IMR-90 (cell line): ENCODE measurements at regions not wholly inside any gene's neighbourhood (a gene's known extent, or its start where the extent isn't known, plus 50 kb on each side); places are given as distances from the start of the nearest gene placed in this dataset.

ENCODE experiments used
- ATAC-seq: fragments of 200-7000 bp; cut with Tn5 transposase; 2 replicates; pipeline ENCODE4 v1.9.1; 2020; ENCODE audit warnings: low read depth, mild to moderate bottlenecking, moderate library complexity
- BruUV-seq: library from RNA; stranded (reverse); fragments of 400-500 nt; replicated peaks from 2 replicates; lab custom pipeline; 2021; lab: Mats Ljungman, UMichigan
- CTCF ChIA-PET: fragments of 300-600 bp; formaldehyde crosslinking; extraction: SDS; loops from one replicate; lab custom pipeline; 2021; ENCODE audit warnings: antibody characterized with exemption; lab: Yijun Ruan, JAX
- POLR2A ChIA-PET: fragments of 300-600 bp; sonication (Branson Sonifier 250); formaldehyde crosslinking; loops from one replicate; lab custom pipeline; 2022; ENCODE audit warnings: antibody characterized with exemption; ENCODE audit not compliant: unreplicated experiment; lab: Charles Lee
- DNase-seq: peaks from one replicate; pipeline ENCODE4 v3.0.0; 2013
- H2AFZ ChIP-seq: replicated peaks from 2 replicates; pipeline ENCODE3; 2013; ENCODE audit warnings: low read length, mild to moderate bottlenecking; ENCODE audit not compliant: poor library complexity
- H2AK5ac ChIP-seq: 2 replicates; pipeline ENCODE4 v1.6.1; 2013; ENCODE audit warnings: low read depth, low read length, inconsistent platforms
- H2AK9ac ChIP-seq: replicated peaks from 2 replicates; pipeline ENCODE3; 2013; ENCODE audit warnings: mild to moderate bottlenecking, low read depth, low read length, moderate library complexity; ENCODE audit not compliant: poor library complexity
- H2BK120ac ChIP-seq: 2 replicates; pipeline ENCODE4 v1.6.1; 2013; ENCODE audit warnings: low read depth, low read length, inconsistent platforms
- H2BK15ac ChIP-seq: 3 replicates; pipeline ENCODE4 v1.6.1; 2013; ENCODE audit warnings: low read depth, low read length, inconsistent platforms
- H2BK20ac ChIP-seq: 2 replicates; pipeline ENCODE4 v1.6.1; 2013; ENCODE audit warnings: low read depth, mild to moderate bottlenecking, inconsistent platforms, low read length, moderate library complexity
- H2BK5ac ChIP-seq: 2 replicates; pipeline ENCODE4 v1.6.1; 2013; ENCODE audit warnings: mild to moderate bottlenecking, low read depth, low read length, inconsistent platforms; ENCODE audit not compliant: poor library complexity, severe bottlenecking
- H3K14ac ChIP-seq: replicated peaks from 2 replicates; pipeline ENCODE4 v1.6.1; 2013; ENCODE audit warnings: low read depth, low read length, inconsistent platforms
- H3K18ac ChIP-seq: 2 replicates; pipeline ENCODE4 v1.6.1; 2013; ENCODE audit warnings: low read depth, low read length, control low read depth
- H3K23ac ChIP-seq: 2 replicates; pipeline ENCODE4 v1.6.1; 2013; ENCODE audit warnings: low read depth, low read length, inconsistent platforms
- H3K27ac ChIP-seq: 2 replicates; pipeline ENCODE4 v1.5.1; 2013; ENCODE audit warnings: mild to moderate bottlenecking, control low read depth, low read length; ENCODE audit not compliant: insufficient read depth
- H3K27me3 ChIP-seq: 2 replicates; pipeline ENCODE4 v1.6.1; 2013; ENCODE audit warnings: low read length; ENCODE audit not compliant: control insufficient read depth, insufficient read depth
- H3K36me3 ChIP-seq: 2 replicates; pipeline ENCODE4 v1.6.1; 2013; ENCODE audit warnings: low read length, mixed read lengths; ENCODE audit not compliant: control insufficient read depth, insufficient read depth
- H3K4ac ChIP-seq: 2 replicates; pipeline ENCODE4 v1.6.1; 2013; ENCODE audit warnings: low read depth, low read length, inconsistent platforms
- H3K4me1 ChIP-seq: 2 replicates; pipeline ENCODE4 v1.6.1; 2013; ENCODE audit warnings: low read length, mixed read lengths; ENCODE audit not compliant: control insufficient read depth, insufficient read depth
- H3K4me2 ChIP-seq: 2 replicates; pipeline ENCODE4 v1.6.1; 2013; ENCODE audit warnings: low read depth, mild to moderate bottlenecking, control low read depth, low read length, moderate library complexity
- H3K4me3 ChIP-seq: 2 replicates; pipeline ENCODE4 v1.5.1; 2013; ENCODE audit warnings: low read depth, mild to moderate bottlenecking, control low read depth, low read length, moderate library complexity; ENCODE audit not compliant: insufficient read depth
- H3K56ac ChIP-seq: 2 replicates; pipeline ENCODE4 v1.6.1; 2013; ENCODE audit warnings: low read length, inconsistent platforms; ENCODE audit not compliant: insufficient read depth; ENCODE audit errors: extremely low read depth
- H3K79me1 ChIP-seq, 2 experiments: 2 replicates each; pipeline ENCODE4 v1.6.1; 2013; ENCODE audit warnings: low read length in 2 of 2, inconsistent platforms in 1 of 2, low read depth in 1 of 2
- H3K9ac ChIP-seq: 2 replicates; pipeline ENCODE4 v1.6.1; 2013; ENCODE audit warnings: low read depth, low read length, control low read depth
- H3K9me1 ChIP-seq: 2 replicates; pipeline ENCODE4 v1.6.1; 2013; ENCODE audit warnings: low read length, inconsistent platforms; ENCODE audit not compliant: insufficient read depth
- H3K9me3 ChIP-seq: 2 replicates; pipeline ENCODE4 v1.6.1; 2013; ENCODE audit warnings: low read length; ENCODE audit not compliant: control insufficient read depth, insufficient read depth
- H4K20me1 ChIP-seq: 2 replicates; pipeline ENCODE4 v1.6.1; 2013; ENCODE audit warnings: low read length, inconsistent platforms; ENCODE audit not compliant: insufficient read depth
- H4K5ac ChIP-seq: 2 replicates; pipeline ENCODE4 v1.6.1; 2013; ENCODE audit warnings: mild to moderate bottlenecking, low read depth, low read length, control low read depth
- H4K8ac ChIP-seq, 2 experiments: 2 replicates each; pipeline ENCODE4 v1.6.1; 2013; ENCODE audit warnings: low read depth in 2 of 2, low read length in 2 of 2, control low read depth in 1 of 2, inconsistent platforms in 1 of 2
- H4K91ac ChIP-seq: 2 replicates; pipeline ENCODE4 v1.6.1; 2013; ENCODE audit warnings: low read depth, low read length, inconsistent platforms; ENCODE audit not compliant: insufficient read depth
- BHLHE40 ChIP-seq: fragments of 150-350 bp; IDR thresholded peaks from 2 replicates; pipeline ENCODE4 v1.6.1; 2016; ENCODE audit warnings: mild to moderate bottlenecking, low read depth, low read length
- FOS ChIP-seq: fragments of 150-350 bp; IDR thresholded peaks from 2 replicates; pipeline ENCODE4 v1.6.1; 2016; ENCODE audit warnings: low read depth, low read length
- MAFK ChIP-seq: IDR thresholded peaks from 2 replicates; pipeline ENCODE4 v1.6.1; 2012; ENCODE audit warnings: low read depth, low read length, improper control_type of control experiment
- MAZ ChIP-seq: IDR thresholded peaks from 2 replicates; pipeline ENCODE4 v1.6.1; 2012; ENCODE audit warnings: low read depth, mild to moderate bottlenecking, low read length, improper control_type of control experiment, moderate library complexity, borderline replicate concordance
- MXI1 ChIP-seq: IDR thresholded peaks from 2 replicates; pipeline ENCODE4 v1.6.1; 2012; ENCODE audit warnings: low read depth, mild to moderate bottlenecking, low read length, moderate library complexity, borderline replicate concordance
- POLR2A ChIP-seq: IDR thresholded peaks from 2 replicates; pipeline ENCODE4 v1.6.1; 2012; ENCODE audit warnings: mild to moderate bottlenecking, low read depth, low read length
- RAD21 ChIP-seq: IDR thresholded peaks from 2 replicates; pipeline ENCODE4 v1.6.1; 2012; ENCODE audit warnings: low read length, improper control_type of control experiment
- RCOR1 ChIP-seq: IDR thresholded peaks from 2 replicates; pipeline ENCODE4 v1.6.1; 2012; ENCODE audit warnings: mild to moderate bottlenecking, low read length, improper control_type of control experiment; ENCODE audit not compliant: insufficient replicate concordance
- RFX5 ChIP-seq: IDR thresholded peaks from 2 replicates; pipeline ENCODE4 v1.8.0; 2012; ENCODE audit warnings: low read depth, mild to moderate bottlenecking, low read length, moderate library complexity
- SMC3 ChIP-seq: fragments of 150-350 bp; IDR thresholded peaks from 2 replicates; pipeline ENCODE4 v1.6.1; 2016; ENCODE audit warnings: low read depth, mild to moderate bottlenecking, antibody characterized with exemption, low read length, moderate library complexity
- WGBS, 2 experiments: methylation state at CpG; one replicate each; pipeline versions ENCODE4 v1.1.5 to v1.1.7; 2013; ENCODE audit warnings: missing lambda C conversion rate in 2 of 2; ENCODE audit not compliant: insufficient read length in 1 of 2; ENCODE audit errors: extremely low coverage in 2 of 2; 5-methylcytosine and 5-hydroxymethylcytosine counted together
- dilution Hi-C: fragments of 300-500 bp; cut with HindIII; formaldehyde crosslinking; loops from one replicate; pipeline ENCODE4 v1.14.3; 2018; ENCODE audit warnings: low sequenced_read_pairs; ENCODE audit not compliant: unreplicated experiment
- in situ Hi-C: fragments of 300-500 bp; cut with MboI; formaldehyde crosslinking; loops from 3 replicates; pipeline ENCODE4 v1.14.3; 2019; ENCODE audit warnings: low sequenced_read_pairs, inconsistent platforms, mixed read lengths
- intact Hi-C: fragments of 100-400 bp; cut with micrococcal nuclease; formaldehyde crosslinking; loops from 2 replicates; pipeline ENCODE4 v1.10.0; 2022
- TF ChIP-seq, protein P1 (sequence below): fragments of 150-350 bp; IDR thresholded peaks from 2 replicates; pipeline ENCODE4 v1.6.1; 2016; ENCODE audit warnings: low read depth, mild to moderate bottlenecking, low read length, moderate library complexity, borderline replicate concordance

GRCh38 chr3:159895430-159895829, 93.2 kb upstream of the IL12A start:
- H3K4me1 ChIP-seq = peaks cover 14% of the 10 kb centered on the region
- dilution Hi-C loops = no loop called here
- H3K36me3 ChIP-seq = peaks cover 6% of the 10 kb centered on the region; the same call in 1 of the 2 replicates
- H3K23ac ChIP-seq = no peak overlapping the region
- no peaks in the 10 kb centered on the region for H4K20me1 ChIP-seq
- no peak overlapping the region for H4K5ac ChIP-seq
- no peak overlapping the region for H3K14ac ChIP-seq
- intact Hi-C loops = no loop called here
- POLR2A ChIA-PET = no interaction called here
- ATAC-seq (no peak), DNase-seq (no peak)
- H4K91ac ChIP-seq = no peak overlapping the region
- H3K18ac ChIP-seq = no peak overlapping the region
- H3K9me1 ChIP-seq = peaks cover 15% of the 10 kb centered on the region
- peaks cover 20 to 30% of the 10 kb centered on the region in 2 experiments for H3K79me1 ChIP-seq
- no TSS peak for BruUV-seq
- TF ChIP-seq FOS = no peak
- no peak for TF ChIP-seq RCOR1
- TF ChIP-seq MAZ = no peak
- TF ChIP-seq POLR2A = no peak
- TF ChIP-seq, protein P1, sequence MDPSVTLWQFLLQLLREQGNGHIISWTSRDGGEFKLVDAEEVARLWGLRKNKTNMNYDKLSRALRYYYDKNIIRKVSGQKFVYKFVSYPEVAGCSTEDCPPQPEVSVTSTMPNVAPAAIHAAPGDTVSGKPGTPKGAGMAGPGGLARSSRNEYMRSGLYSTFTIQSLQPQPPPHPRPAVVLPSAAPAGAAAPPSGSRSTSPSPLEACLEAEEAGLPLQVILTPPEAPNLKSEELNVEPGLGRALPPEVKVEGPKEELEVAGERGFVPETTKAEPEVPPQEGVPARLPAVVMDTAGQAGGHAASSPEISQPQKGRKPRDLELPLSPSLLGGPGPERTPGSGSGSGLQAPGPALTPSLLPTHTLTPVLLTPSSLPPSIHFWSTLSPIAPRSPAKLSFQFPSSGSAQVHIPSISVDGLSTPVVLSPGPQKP = no peak
- TF ChIP-seq SMC3 = no peak
- TF ChIP-seq MXI1 = no peak
- TF ChIP-seq RFX5 = no peak
- no peak for TF ChIP-seq RAD21
- no peak for TF ChIP-seq BHLHE40
- no peak for TF ChIP-seq MAFK
- no peak overlapping the region for H3K27ac ChIP-seq
- no peak overlapping the region for H2AFZ ChIP-seq
- H2BK20ac ChIP-seq = no peak overlapping the region
- H2BK5ac ChIP-seq = no peak overlapping the region
- in situ Hi-C loops = loop anchor here (25.0 kb wide), 2 partner anchors 267 to 517 kb away; no protein-coding TSS in a partner anchor
- H4K8ac ChIP-seq = no peak overlapping the region
- no peak overlapping the region for H3K4me3 ChIP-seq
- no peak overlapping the region for H3K4ac ChIP-seq
- H3K4me2 ChIP-seq = no peak overlapping the region
- H3K27me3 ChIP-seq = no peaks in the 10 kb centered on the region
- no peak overlapping the region for H2BK120ac ChIP-seq
- no peak overlapping the region for H2BK15ac ChIP-seq
- CTCF ChIA-PET = interaction anchor here (1.1 kb wide), 1 partner anchor 111 kb away, joined by 4 read pairs; no protein-coding TSS in a partner anchor
- WGBS, 2 experiments = 86% methylated on average over 1 of the region's 2 CpGs; no CpG with 5 or more reads in 1 of the 2 experiments
- H2AK9ac ChIP-seq = no peak overlapping the region
- no peak overlapping the region for H2AK5ac ChIP-seq
- H3K56ac ChIP-seq = no peak overlapping the region
- no peak overlapping the region for H3K9ac ChIP-seq
- H3K9me3 ChIP-seq = no peaks in the 10 kb centered on the region
